Bronchial epithelial cell (primary cell): ENCODE measurements at regions not wholly inside any gene's neighbourhood (a gene's known extent, or its start where the extent isn't known, plus 50 kb on each side); places are given as distances from the start of the nearest gene placed in this dataset.

Experiments used
- DNase-seq: peaks from one replicate; pipeline ENCODE4 v3.0.0-alpha.2; 2010; ENCODE audit warnings: low read depth
- FAIRE-seq: peaks from 2 replicates; lab custom pipeline; 2011; peaks lifted over from hg19 to GRCh38; lab: Jason Lieb, UNC
- H3K27me3 ChIP-seq: 2 replicates; pipeline ENCODE4 v1.5.1; 2011; ENCODE audit warnings: low read length; ENCODE audit not compliant: control insufficient read depth, insufficient read depth
- H3K36me3 ChIP-seq: 2 replicates; pipeline ENCODE4 v1.5.1; 2011; ENCODE audit warnings: low read length; ENCODE audit not compliant: control insufficient read depth, insufficient read depth
- H3K4me3 ChIP-seq: 2 replicates; pipeline ENCODE4 v1.5.1; 2011; ENCODE audit warnings: mild to moderate bottlenecking, low read depth, low read length, control low read depth
- TF ChIP-seq, protein P1 (sequence below): IDR thresholded peaks from 2 replicates; pipeline ENCODE4 v1.5.1; 2011; ENCODE audit warnings: mild to moderate bottlenecking, moderate library complexity, low read length, control low read depth, inconsistent platforms; ENCODE audit not compliant: insufficient read depth, severe bottlenecking

DNA sequence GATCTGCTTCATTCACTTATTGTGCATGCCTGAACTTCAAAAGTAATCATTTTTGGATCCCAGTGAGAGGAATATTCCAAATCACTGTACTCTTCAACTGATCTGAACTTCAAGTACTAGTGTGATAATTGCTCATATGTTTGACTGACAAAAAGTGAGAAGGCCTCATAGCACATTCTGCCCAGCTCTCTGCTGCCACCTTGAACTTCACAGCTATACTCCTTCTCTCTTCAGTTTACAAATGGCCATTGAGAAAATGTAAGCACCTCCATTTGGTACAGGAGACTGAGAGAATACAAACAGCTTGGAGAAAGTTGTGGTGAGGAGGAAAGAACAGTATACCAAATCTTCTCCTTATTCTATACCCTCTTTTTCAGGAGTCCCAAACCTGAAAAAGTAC is 946.0 kb upstream of the CHAC2 start:
- Histone ChIP-seq H3K4me3 (no peak overlapping the region), H3K36me3 (no peaks in the 10 kb centered on the region), H3K27me3 (no peaks in the 10 kb centered on the region)
- TF ChIP-seq, protein P1, sequence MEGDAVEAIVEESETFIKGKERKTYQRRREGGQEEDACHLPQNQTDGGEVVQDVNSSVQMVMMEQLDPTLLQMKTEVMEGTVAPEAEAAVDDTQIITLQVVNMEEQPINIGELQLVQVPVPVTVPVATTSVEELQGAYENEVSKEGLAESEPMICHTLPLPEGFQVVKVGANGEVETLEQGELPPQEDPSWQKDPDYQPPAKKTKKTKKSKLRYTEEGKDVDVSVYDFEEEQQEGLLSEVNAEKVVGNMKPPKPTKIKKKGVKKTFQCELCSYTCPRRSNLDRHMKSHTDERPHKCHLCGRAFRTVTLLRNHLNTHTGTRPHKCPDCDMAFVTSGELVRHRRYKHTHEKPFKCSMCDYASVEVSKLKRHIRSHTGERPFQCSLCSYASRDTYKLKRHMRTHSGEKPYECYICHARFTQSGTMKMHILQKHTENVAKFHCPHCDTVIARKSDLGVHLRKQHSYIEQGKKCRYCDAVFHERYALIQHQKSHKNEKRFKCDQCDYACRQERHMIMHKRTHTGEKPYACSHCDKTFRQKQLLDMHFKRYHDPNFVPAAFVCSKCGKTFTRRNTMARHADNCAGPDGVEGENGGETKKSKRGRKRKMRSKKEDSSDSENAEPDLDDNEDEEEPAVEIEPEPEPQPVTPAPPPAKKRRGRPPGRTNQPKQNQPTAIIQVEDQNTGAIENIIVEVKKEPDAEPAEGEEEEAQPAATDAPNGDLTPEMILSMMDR: peak; percentile 27
- FAIRE-seq (no peak), DNase-seq (peak; percentile 13)

DNA sequence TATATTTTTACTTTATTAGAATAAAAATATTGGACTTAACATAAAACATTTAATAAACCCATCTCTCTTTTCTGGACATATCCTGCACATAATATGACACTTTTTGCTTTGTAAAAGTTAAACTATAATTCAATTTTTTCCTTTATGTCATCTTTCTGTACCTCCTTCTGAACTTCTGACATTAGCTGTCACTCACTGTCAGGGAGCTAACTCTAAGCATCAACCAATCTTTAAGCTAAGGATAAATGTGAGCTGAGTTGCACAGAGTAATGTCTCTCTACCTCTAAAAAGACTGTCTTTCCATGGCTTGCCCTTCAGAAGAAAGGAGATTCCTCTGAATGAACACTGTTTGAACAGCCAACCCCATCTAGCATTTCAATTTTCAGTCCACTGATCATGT is 948.6 kb upstream of the CHAC2 start:
- TF ChIP-seq, protein P1: no peak
- H3K36me3 ChIP-seq: no peaks in the 10 kb centered on the region
- no peak overlapping the region for H3K4me3 ChIP-seq
- FAIRE-seq (no peak), DNase-seq (no peak)
- H3K27me3 ChIP-seq: no peaks in the 10 kb centered on the region

DNA sequence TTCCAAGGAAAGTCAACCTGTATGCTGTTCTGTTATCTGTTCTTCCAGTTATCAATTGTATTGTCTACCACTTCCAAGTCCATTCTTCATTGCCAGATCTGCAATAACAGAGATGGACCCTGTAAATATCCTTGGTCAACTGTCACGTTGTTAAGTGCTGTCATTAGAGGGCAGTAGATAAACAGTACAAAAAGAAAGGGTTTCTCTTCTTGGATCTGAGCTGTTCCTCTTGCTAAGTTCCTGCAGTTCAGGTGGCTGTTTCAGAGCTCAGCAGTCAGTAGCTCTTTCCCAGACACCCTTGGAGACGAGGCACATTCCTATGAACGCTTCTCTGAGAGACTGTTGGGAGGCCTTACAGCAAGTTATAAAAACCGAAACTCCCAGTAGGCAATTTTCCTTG is 957.1 kb upstream of the CHAC2 start:
- Histone ChIP-seq H3K4me3 (no peak overlapping the region), H3K36me3 (no peaks in the 10 kb centered on the region), H3K27me3 (no peaks in the 10 kb centered on the region)
- TF ChIP-seq, protein P1: peak; percentile 42
- FAIRE-seq (no peak), DNase-seq (peak; percentile 33)

DNA sequence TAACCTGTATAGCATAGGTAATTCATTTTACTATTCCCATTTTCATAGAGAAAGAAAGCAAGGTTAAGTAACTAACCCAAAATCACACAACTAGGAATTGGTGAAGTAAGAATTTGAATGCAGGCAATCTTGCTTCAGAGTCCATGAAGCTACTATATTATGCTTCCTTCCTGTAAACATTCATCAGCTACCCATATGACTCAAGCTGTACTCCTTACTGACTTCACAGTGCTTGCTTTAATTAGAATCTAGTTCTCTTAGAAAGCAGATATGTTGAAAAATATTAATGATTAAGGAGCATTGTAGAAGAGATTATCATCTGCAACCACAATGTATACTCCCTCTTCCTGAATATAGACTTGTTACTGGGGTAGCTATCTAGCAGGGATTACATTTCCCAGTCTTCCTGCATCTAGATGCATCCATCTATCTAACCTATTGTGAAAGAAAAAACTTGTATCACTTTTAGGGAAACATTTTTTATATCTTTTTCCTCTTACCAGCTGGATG is 961.6 kb upstream of the CHAC2 start:
- FAIRE-seq (no peak), DNase-seq (peak; percentile 2)
- Histone ChIP-seq H3K36me3 (no peaks in the 10 kb centered on the region), H3K4me3 (no peak overlapping the region), H3K27me3 (no peaks in the 10 kb centered on the region)
- TF ChIP-seq, protein P1: no peak

DNA sequence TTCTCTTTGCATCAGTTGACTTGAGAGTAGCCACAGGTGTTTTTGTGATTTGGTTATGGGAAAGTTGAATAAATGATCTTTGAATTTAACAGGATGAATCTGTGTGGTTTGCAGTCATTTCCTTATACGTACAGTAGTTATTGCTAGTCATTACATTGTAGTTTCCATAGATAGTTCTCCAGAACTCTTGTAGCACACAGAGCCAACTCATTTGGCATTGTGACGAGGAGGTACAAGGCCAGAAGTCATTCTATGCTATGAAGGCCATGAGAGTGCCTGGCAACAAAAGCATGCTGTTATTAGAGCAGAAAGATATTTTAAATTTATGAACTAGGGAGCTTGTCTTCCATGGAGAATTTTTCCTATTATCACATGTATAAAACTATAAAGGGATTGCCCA is 973.0 kb upstream of the CHAC2 start:
- DNase-seq (no peak), FAIRE-seq (no peak)
- TF ChIP-seq, protein P1: no peak
- Histone ChIP-seq H3K36me3 (no peaks in the 10 kb centered on the region), H3K27me3 (no peaks in the 10 kb centered on the region), H3K4me3 (no peak overlapping the region)

DNA sequence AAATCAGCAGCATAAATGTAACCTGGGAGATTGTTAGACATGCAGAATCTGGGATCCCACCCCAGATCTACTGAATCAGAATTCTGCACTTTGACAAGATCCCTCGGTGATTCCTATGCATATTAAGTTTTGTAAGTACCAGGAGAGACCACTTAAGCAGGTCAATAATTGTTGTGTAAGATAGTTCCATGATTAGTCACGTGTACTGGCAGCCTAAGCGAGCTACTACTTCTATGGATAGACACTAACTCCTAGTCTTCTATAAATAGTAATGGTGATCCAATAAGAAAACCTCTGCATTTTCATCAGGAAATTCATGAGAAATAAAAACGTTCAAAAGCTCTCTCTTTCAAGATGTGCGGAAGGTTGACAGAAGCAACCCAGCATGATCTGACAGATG is 988.2 kb upstream of the CHAC2 start:
- H3K27me3 ChIP-seq: no peaks in the 10 kb centered on the region
- no peak for FAIRE-seq
- H3K36me3 ChIP-seq: no peaks in the 10 kb centered on the region
- H3K4me3 ChIP-seq: no peak overlapping the region
- TF ChIP-seq, protein P1: no peak
- no peak for DNase-seq
